ENCODE measurements at regions not wholly inside any gene's neighbourhood (a gene's known extent, or its start where the extent isn't known, plus 50 kb on each side); places are given as distances from the start of the nearest gene placed in this dataset.
"Not testable (repeated sequence)": the region's sequence is repeated elsewhere in the genome, so short reads cannot be mapped to it uniquely, and the experiment has no call there.

- Mint-ChIP-seq H3K9me3 (peaks cover 9% of the 10 kb centered on the region), H3K36me3 (ENCODE audit: low read depth) (no peaks in the 10 kb centered on the region), H3K4me3 (no peak overlapping the region), H3K27ac (no peak overlapping the region), H3K4me1 (no peaks in the 10 kb centered on the region), H3K27me3 (peaks cover 13% of the 10 kb centered on the region)
- POLR2A ChIA-PET = no interaction called here
- CTCF ChIA-PET = no interaction called here
- DNase-seq = no peak
Observed at GRCh38 chr18:54662986-54663385, 71.9 kb downstream of the DYNAP start.

GRCh38 chr18:54669701-54670100, 78.7 kb downstream of the DYNAP start:
- DNase-seq; H3K4me3 Mint-ChIP-seq; H3K4me1 Mint-ChIP-seq; CTCF ChIA-PET; H3K27ac Mint-ChIP-seq; H3K36me3 Mint-ChIP-seq (ENCODE audit: low read depth); H3K9me3 Mint-ChIP-seq; POLR2A ChIA-PET; H3K27me3 Mint-ChIP-seq: not testable (repeated sequence)

- CTCF ChIA-PET = interaction anchor here (0.5 to 0.7 kb wide), 2 partner anchors 94 to 334 kb away, joined by 3 read pairs; no protein-coding TSS in a partner anchor
- Mint-ChIP-seq H3K27me3 (no peaks in the 10 kb centered on the region), H3K4me3 (no peak overlapping the region), H3K36me3 (ENCODE audit: low read depth) (no peaks in the 10 kb centered on the region), H3K9me3 (no peaks in the 10 kb centered on the region), H3K4me1 (no peaks in the 10 kb centered on the region), H3K27ac (no peak overlapping the region)
- DNase-seq = peak; percentile 27
- POLR2A ChIA-PET = no interaction called here
Observed at GRCh38 chr18:54671291-54671881, 80.3 kb downstream of the DYNAP start.

GRCh38 chr18:54672109-54672508, 81.1 kb downstream of the DYNAP start:
- H3K36me3 Mint-ChIP-seq (ENCODE audit: low read depth) = no peaks in the 10 kb centered on the region
- CTCF ChIA-PET = interaction anchor here (0.7 kb wide), 1 partner anchor 335 kb away, joined by 3 read pairs; no protein-coding TSS in a partner anchor
- H3K27ac Mint-ChIP-seq = no peak overlapping the region
- no peak for DNase-seq
- no peak overlapping the region for H3K4me3 Mint-ChIP-seq
- no peaks in the 10 kb centered on the region for H3K9me3 Mint-ChIP-seq
- no peaks in the 10 kb centered on the region for H3K4me1 Mint-ChIP-seq
- no peaks in the 10 kb centered on the region for H3K27me3 Mint-ChIP-seq
- POLR2A ChIA-PET = no interaction called here

- Mint-ChIP-seq H3K4me1 (no peaks in the 10 kb centered on the region), H3K27ac (no peak overlapping the region), H3K27me3 (no peaks in the 10 kb centered on the region), H3K9me3 (no peaks in the 10 kb centered on the region), H3K36me3 (ENCODE audit: low read depth) (no peaks in the 10 kb centered on the region), H3K4me3 (no peak overlapping the region)
- no peak for DNase-seq
- CTCF ChIA-PET = no interaction called here
- POLR2A ChIA-PET = no interaction called here
Observed at GRCh38 chr18:54672846-54673475, 81.9 kb downstream of the DYNAP start.

GRCh38 chr18:54673936-54674335, 82.9 kb downstream of the DYNAP start:
- CTCF ChIA-PET = no interaction called here
- Mint-ChIP-seq H3K4me1 (no peaks in the 10 kb centered on the region), H3K36me3 (ENCODE audit: low read depth) (no peaks in the 10 kb centered on the region), H3K4me3 (no peak overlapping the region), H3K27me3 (no peaks in the 10 kb centered on the region), H3K9me3 (no peaks in the 10 kb centered on the region), H3K27ac (no peak overlapping the region)
- POLR2A ChIA-PET = no interaction called here
- DNase-seq = no peak

GRCh38 chr18:54675076-54675475, 84.0 kb downstream of the DYNAP start:
- no peaks in the 10 kb centered on the region for H3K9me3 Mint-ChIP-seq
- CTCF ChIA-PET = no interaction called here
- no peak overlapping the region for H3K27ac Mint-ChIP-seq
- no peak for DNase-seq
- H3K4me3 Mint-ChIP-seq = no peak overlapping the region
- H3K36me3 Mint-ChIP-seq (ENCODE audit: low read depth) = no peaks in the 10 kb centered on the region
- H3K27me3 Mint-ChIP-seq = no peaks in the 10 kb centered on the region
- H3K4me1 Mint-ChIP-seq = peaks cover 4% of the 10 kb centered on the region
- POLR2A ChIA-PET = no interaction called here

DNA sequence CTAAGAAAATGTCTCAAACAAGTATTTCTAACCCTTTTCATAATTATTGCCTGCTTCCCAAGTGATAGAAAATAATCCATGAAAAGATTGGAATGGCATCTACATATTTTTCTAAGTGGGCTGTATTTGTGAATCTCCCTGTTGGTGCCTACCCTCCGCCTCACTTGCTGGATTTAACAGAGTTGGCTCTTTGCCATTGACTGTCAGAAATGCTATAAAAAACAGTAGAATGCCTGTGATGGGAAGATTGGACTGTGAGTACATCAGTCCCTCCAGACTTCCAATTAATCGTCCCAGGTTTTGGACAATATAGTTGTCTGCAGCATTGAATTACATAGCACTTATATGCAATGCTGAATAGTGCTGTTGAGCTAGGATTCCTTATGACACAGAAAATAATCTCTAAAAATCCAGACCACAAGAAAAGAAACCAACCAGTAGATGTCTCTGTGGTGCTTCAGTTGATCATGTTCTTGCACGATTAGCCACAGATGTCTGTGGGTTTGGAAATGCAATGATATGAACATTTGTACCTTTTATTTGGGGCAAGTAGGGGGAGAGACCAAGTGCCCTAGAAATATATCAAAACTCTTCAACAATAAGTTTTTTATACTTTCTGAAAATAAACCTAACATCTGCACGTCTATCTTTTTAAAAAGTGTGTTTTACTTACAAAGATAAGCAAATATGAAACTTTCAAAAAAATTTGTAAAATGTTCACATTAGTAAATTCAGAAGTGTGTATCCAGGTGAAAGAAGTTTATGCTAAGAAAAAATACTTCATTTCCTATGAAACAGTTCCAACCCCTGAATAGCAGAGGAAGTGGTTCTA, 88.5 kb downstream of the DYNAP start:
- peaks cover 9% of the 10 kb centered on the region for H3K27me3 Mint-ChIP-seq
- H3K9me3 Mint-ChIP-seq = no peaks in the 10 kb centered on the region
- CTCF ChIA-PET = interaction anchor here (0.9 to 1.5 kb wide), 2 partner anchors 271 to 307 kb away, joined by 3 to 4 read pairs; no protein-coding TSS in a partner anchor
- H3K4me1 Mint-ChIP-seq = peaks cover 5% of the 10 kb centered on the region
- no peaks in the 10 kb centered on the region for H3K36me3 Mint-ChIP-seq (ENCODE audit: low read depth)
- POLR2A ChIA-PET = no interaction called here
- H3K27ac Mint-ChIP-seq = no peak overlapping the region
- peak; percentile 42 for DNase-seq
- H3K4me3 Mint-ChIP-seq = no peak overlapping the region

DNA sequence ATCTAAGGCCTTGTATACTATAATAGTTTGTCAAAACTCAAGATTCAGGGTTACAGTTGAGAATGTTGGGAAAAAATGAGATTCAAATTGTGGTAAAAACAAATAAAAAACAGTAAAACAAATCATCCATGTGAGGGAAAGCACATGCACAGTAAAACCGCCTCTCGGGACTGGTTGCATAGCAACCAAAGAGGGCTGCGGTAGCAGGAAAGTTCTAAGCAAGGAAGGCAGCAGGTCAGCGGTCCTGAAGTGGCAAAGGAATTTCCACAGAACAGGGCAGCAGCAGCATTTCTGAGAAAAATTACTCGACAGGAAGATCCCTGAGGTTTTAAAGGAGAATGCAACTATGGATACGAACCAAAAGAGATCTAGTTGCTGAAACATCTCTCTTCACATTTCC, 93.7 kb downstream of the DYNAP start:
- Mint-ChIP-seq H3K4me3 (no peak overlapping the region), H3K27ac (no peak overlapping the region), H3K9me3 (no peaks in the 10 kb centered on the region), H3K4me1 (peaks cover 4% of the 10 kb centered on the region), H3K27me3 (peaks cover 11% of the 10 kb centered on the region), H3K36me3 (ENCODE audit: low read depth) (no peaks in the 10 kb centered on the region)
- ChIA-PET CTCF (no interaction called here), POLR2A (no interaction called here)
- no peak for DNase-seq

- no peak for DNase-seq
- Mint-ChIP-seq H3K4me3 (no peak overlapping the region), H3K4me1 (peaks cover 4% of the 10 kb centered on the region), H3K9me3 (no peaks in the 10 kb centered on the region), H3K27me3 (peaks cover 23% of the 10 kb centered on the region), H3K27ac (no peak overlapping the region), H3K36me3 (ENCODE audit: low read depth) (no peaks in the 10 kb centered on the region)
- CTCF ChIA-PET = no interaction called here
- POLR2A ChIA-PET = no interaction called here
Observed at GRCh38 chr18:54689319-54689718, 98.3 kb downstream of the DYNAP start.

DNA sequence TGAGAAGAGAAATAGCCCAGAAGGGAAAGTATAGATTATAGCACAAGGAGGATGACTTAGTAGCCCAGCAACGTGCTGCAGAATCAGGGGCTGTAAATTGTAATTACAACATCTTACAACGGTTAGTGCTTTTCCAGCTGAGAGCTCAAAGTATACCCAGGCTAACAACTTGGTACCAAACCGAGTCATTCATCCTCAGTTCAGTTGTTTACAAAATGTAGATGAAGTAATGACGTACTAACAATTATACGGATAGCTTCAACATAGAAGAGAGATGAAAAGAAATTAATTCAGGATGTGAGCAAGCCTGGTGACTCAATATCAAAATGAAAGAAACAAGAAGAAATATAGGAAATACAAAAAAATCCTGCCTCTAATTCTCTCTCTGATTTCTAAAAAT, 99.2 kb downstream of the DYNAP start:
- no peaks in the 10 kb centered on the region for H3K36me3 Mint-ChIP-seq (ENCODE audit: low read depth)
- H3K27me3 Mint-ChIP-seq = peaks cover 25% of the 10 kb centered on the region
- ChIA-PET CTCF (no interaction called here), POLR2A (no interaction called here)
- no peaks in the 10 kb centered on the region for H3K9me3 Mint-ChIP-seq
- H3K4me3 Mint-ChIP-seq = no peak overlapping the region
- no peak for DNase-seq
- H3K27ac Mint-ChIP-seq = no peak overlapping the region
- H3K4me1 Mint-ChIP-seq = peaks cover 4% of the 10 kb centered on the region

DNA sequence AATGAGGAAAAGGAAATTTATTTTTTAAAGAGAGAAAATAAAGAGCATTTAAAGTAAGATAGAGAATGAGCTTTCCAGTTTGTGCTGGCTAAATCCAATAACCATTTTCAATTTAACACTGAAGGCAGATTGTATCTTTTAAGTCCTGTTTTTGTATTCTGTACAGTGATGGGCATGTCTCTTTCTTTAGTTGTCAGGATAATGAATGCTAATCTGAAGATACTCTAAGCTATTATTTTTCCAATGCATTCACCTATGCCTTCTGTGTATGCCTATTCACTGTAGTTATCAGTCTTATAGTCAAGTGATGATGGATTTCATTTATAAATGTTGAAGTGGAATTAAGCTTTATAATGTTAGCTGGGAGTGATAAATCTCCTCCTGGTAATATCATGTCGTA, 101.4 kb downstream of the DYNAP start:
- CTCF ChIA-PET = no interaction called here

DNA sequence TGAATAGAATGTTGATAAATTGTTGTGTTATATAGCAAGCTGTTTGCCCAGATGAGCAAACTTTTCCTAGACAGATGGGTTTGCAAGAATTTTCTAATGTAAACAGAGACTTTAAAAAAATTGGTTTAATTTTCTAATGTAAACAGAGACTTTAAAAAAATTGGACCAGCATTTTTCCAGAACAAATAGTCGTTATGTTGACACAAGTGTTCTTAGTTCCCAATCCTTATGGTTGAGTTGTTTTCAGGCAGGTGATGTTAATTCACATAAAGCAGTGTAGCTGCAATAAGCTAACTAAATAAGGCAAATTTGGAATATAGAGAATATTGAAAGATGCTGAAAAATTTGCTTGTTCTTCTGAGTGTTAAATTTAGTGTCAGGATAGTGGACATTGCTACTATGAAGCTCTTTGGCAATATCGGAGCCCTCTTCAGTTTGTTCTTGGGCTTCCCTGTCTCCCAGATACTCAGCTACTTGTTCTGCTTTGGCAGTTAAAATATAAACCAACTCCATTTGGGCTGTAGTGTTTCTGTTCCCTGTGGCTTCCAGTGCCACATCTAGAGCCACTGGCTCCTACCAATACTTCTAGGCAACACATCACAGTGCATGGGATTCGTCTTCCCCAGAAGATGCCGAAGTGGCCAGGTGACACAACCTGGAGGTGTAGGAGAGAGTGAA, 105.7 kb downstream of the DYNAP start:
- Mint-ChIP-seq H3K27me3 (peaks cover 20% of the 10 kb centered on the region), H3K27ac (no peak overlapping the region), H3K4me3 (no peak overlapping the region), H3K4me1 (peaks cover 4% of the 10 kb centered on the region), H3K9me3 (no peaks in the 10 kb centered on the region), H3K36me3 (ENCODE audit: low read depth) (no peaks in the 10 kb centered on the region)
- ChIA-PET POLR2A (no interaction called here), CTCF (no interaction called here)
- DNase-seq = no peak

More for the DNA sequence above, 101.4 kb downstream of the DYNAP start:
- no peak for DNase-seq
- peaks cover 32% of the 10 kb centered on the region for H3K27me3 Mint-ChIP-seq
- no peak overlapping the region for H3K4me3 Mint-ChIP-seq
- no peaks in the 10 kb centered on the region for H3K9me3 Mint-ChIP-seq
- H3K4me1 Mint-ChIP-seq = peaks cover 4% of the 10 kb centered on the region
- no peak overlapping the region for H3K27ac Mint-ChIP-seq
- no peaks in the 10 kb centered on the region for H3K36me3 Mint-ChIP-seq (ENCODE audit: low read depth)
- POLR2A ChIA-PET = no interaction called here
